Type B pancreatic cell (in vitro differentiated cells): ENCODE measurements at regions not wholly inside any gene's neighbourhood (a gene's known extent, or its start where the extent isn't known, plus 50 kb on each side); places are given as distances from the start of the nearest gene placed in this dataset.

Experiments
- DNase-seq: peaks from one replicate; pipeline ENCODE4 v3.0.0; 2021; ENCODE audit warnings: mixed read lengths; ENCODE audit not compliant: unreplicated experiment; ENCODE audit errors: extremely low spot score
- H3K27ac Mint-ChIP-seq: 2 replicates; pipeline ENCODE4 v1.8.0; 2021; ENCODE audit warnings: mild to moderate bottlenecking, mixed read lengths
- H3K27me3 Mint-ChIP-seq: 2 replicates; pipeline ENCODE4 v1.8.0; 2021; ENCODE audit warnings: mixed read lengths
- H3K36me3 Mint-ChIP-seq: 2 replicates; pipeline ENCODE4 v1.8.0; 2021; ENCODE audit warnings: mixed read lengths
- H3K4me1 Mint-ChIP-seq: one replicate; pipeline ENCODE4 v1.8.0; 2021; ENCODE audit warnings: mixed read lengths; ENCODE audit not compliant: unreplicated experiment
- H3K4me3 Mint-ChIP-seq: 2 replicates; pipeline ENCODE4 v1.8.0; 2021; ENCODE audit warnings: mild to moderate bottlenecking, mixed read lengths
- H3K9me3 Mint-ChIP-seq: 2 replicates; pipeline ENCODE4 v1.8.0; 2021; ENCODE audit warnings: mixed read lengths
- CTCF ChIP-seq: fragments of 200-600 bp; sonication (generic); conservative IDR thresholded peaks from 2 replicates; pipeline ENCODE4 v1.5.0; 2021; ENCODE audit warnings: antibody characterized with exemption, mild to moderate bottlenecking

- no peaks in the 10 kb centered on the region for H3K9me3 Mint-ChIP-seq
- no peaks in the 10 kb centered on the region for H3K36me3 Mint-ChIP-seq
- no peak for DNase-seq
- no peak for TF ChIP-seq CTCF
- H3K27ac Mint-ChIP-seq, result no peak overlapping the region
- no peaks in the 10 kb centered on the region for H3K27me3 Mint-ChIP-seq
- no peaks in the 10 kb centered on the region for H3K4me1 Mint-ChIP-seq
- H3K4me3 Mint-ChIP-seq, result no peak overlapping the region
These were observed 466.5 kb downstream of the MMUT start for GRCh38 chr6:48996461-48997119.

- no peak for TF ChIP-seq CTCF
- Mint-ChIP-seq H3K27me3 (no peaks in the 10 kb centered on the region), H3K27ac (no peak overlapping the region), H3K36me3 (no peaks in the 10 kb centered on the region), H3K9me3 (no peaks in the 10 kb centered on the region), H3K4me3 (no peak overlapping the region), H3K4me1 (no peaks in the 10 kb centered on the region)
- DNase-seq, result no peak
These were observed 468.2 kb downstream of the MMUT start for GRCh38 chr6:48994811-48995210.

- H3K27ac Mint-ChIP-seq, result no peak overlapping the region
These were observed 472.3 kb downstream of the MMUT start for GRCh38 chr6:48990739-48991138.

GRCh38 chr6:48986845-48987244, 476.2 kb downstream of the MMUT start:
- no peaks in the 10 kb centered on the region for H3K27me3 Mint-ChIP-seq
- no peak overlapping the region for H3K27ac Mint-ChIP-seq
- no peak overlapping the region for H3K4me3 Mint-ChIP-seq
- H3K9me3 Mint-ChIP-seq, result no peaks in the 10 kb centered on the region
- H3K36me3 Mint-ChIP-seq, result no peaks in the 10 kb centered on the region
- DNase-seq, result no peak
- TF ChIP-seq CTCF, result no peak
- no peaks in the 10 kb centered on the region for H3K4me1 Mint-ChIP-seq

More at GRCh38 chr6:48990739-48991138, 472.3 kb downstream of the MMUT start:
- no peaks in the 10 kb centered on the region for H3K27me3 Mint-ChIP-seq
- no peak overlapping the region for H3K4me3 Mint-ChIP-seq
- DNase-seq, result no peak
- no peaks in the 10 kb centered on the region for H3K36me3 Mint-ChIP-seq
- no peak for TF ChIP-seq CTCF
- no peaks in the 10 kb centered on the region for H3K4me1 Mint-ChIP-seq
- no peaks in the 10 kb centered on the region for H3K9me3 Mint-ChIP-seq

GRCh38 chr6:48986105-48986504, 476.9 kb downstream of the MMUT start:
- H3K4me3 Mint-ChIP-seq, result no peak overlapping the region

More at GRCh38 chr6:48986105-48986504, 476.9 kb downstream of the MMUT start:
- no peak for TF ChIP-seq CTCF
- Mint-ChIP-seq H3K9me3 (no peaks in the 10 kb centered on the region), H3K36me3 (no peaks in the 10 kb centered on the region), H3K27me3 (no peaks in the 10 kb centered on the region), H3K4me1 (no peaks in the 10 kb centered on the region), H3K27ac (no peak overlapping the region)
- no peak for DNase-seq
